ENCODE measurements at regions not wholly inside any gene's neighbourhood (a gene's known extent, or its start where the extent isn't known, plus 50 kb on each side); places are given as distances from the start of the nearest gene placed in this dataset.
A peak's percentile ranks its signal among the peaks of the same experiment; 100 is the strongest.
"Not testable (repeated sequence)": the region's sequence is repeated elsewhere in the genome, so short reads cannot be mapped to it uniquely, and the experiment has no call there.

GRCh38 chr11:128151338-128151737 is 436.0 kb downstream of the ETS1 start:
- no peak for DNase-seq

DNA sequence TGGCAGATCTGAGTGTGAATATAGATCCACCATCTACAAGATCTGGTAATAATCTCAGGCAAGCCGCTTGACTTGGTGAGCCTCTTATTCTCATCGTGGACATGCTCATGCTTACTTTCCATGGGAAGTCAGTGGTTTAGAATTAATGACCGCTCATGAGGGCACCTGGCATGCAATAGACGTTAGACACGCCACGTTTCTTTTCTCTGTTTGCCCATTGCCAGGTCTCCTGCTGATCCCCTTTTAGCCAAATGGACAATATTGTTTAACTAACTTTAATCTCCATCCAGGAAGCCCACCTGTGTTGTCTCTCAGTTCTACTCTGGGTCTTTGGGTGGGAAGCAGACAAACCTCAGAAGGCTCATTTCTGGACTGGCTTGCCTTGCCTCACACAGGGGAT is 439.1 kb downstream of the ETS1 start:
- DNase-seq = no peak

- no peak for DNase-seq
Measured at GRCh38 chr11:128146926-128147605, 440.3 kb downstream of the ETS1 start.

DNA sequence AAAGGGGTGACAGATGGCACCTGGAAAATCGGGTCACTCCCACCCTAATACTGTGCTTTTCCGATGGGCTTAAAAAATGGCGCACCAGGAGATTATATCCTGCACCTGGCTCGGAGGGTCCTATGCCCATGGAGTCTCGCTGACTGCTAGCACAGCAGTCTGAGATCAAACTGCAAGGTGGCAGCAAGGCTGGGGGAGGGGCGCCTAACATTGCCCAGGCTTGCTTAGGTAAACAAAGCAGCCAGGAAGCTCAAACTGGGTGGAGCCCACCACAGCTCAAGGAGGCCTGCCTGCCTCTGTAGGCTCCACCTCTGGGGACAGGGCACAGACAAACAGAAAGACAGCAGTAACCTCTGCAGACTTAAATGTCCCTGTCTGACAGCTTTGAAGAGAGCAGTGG is 447.1 kb downstream of the ETS1 start:
- DNase-seq = not testable (repeated sequence)

DNA sequence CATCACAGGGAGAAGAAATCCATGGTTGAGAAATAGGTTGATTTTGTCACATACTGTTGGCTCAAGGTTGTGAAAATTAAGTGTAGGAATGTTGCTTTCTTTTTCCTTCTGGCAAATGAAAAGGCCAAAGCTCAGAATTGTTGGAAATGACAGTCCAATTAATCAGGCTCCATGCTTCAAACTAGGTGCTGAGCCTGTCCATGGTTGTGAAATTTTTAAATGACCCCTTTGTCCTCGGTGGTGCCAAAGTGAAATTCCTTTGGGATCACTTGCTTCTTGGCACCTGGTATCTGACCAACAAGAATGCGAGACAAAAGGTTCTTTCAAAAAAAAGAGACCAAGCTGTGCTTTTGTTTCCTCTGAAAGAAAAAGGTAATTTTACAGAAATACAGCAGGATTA is 451.9 kb downstream of the ETS1 start:
- DNase-seq = no peak

- no peak for DNase-seq
Measured at GRCh38 chr11:128133501-128133900, 453.9 kb downstream of the ETS1 start.

- DNase-seq = no peak
Measured at GRCh38 chr11:128130052-128130451, 457.3 kb downstream of the ETS1 start.

GRCh38 chr11:128125723-128126122 is 461.6 kb downstream of the ETS1 start:
- no peak for DNase-seq

DNA sequence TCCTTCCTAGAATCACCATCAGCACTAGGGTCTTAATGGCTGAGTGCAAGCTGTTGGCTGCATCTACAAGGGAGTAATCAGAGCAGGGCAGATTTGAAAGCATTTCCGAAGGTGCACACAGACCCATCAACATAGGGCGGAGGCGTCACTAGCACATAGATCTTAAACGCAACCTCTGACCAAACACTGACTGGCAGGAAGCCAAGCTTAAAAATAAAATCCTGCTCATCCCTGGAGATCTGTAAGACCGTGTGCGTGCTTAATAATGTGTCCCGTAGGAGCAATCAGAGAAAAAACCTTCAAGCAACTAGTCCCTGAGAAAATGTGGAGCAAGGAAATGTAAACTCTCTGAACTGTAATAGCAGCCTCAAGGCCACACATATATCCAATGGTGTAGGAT is 470.5 kb downstream of the ETS1 start:
- DNase-seq = no peak

- no peak for DNase-seq
Measured at GRCh38 chr11:128116447-128116846, 470.9 kb downstream of the ETS1 start.

GRCh38 chr11:128105950-128106349 is 481.4 kb downstream of the ETS1 start:
- DNase-seq = no peak

DNA sequence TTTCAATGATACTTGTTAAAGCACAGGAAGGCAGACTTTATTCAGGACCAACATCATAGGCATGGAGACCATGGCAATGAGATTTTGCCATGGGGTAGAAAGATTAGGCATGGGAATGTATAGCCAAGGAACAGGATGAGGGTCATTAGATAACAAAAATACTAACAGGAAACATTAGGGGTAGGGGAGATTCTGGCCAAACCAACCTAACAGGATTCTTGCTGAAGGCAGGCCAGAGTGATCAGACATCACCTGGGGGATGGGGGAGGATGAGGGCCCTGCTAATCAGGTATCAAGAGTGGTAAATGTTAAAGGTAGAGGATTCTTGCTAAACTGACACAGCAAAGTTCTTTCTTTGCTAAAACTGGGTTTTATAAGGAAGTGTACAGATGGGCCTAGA is 481.8 kb downstream of the ETS1 start:
- no peak for DNase-seq

DNA sequence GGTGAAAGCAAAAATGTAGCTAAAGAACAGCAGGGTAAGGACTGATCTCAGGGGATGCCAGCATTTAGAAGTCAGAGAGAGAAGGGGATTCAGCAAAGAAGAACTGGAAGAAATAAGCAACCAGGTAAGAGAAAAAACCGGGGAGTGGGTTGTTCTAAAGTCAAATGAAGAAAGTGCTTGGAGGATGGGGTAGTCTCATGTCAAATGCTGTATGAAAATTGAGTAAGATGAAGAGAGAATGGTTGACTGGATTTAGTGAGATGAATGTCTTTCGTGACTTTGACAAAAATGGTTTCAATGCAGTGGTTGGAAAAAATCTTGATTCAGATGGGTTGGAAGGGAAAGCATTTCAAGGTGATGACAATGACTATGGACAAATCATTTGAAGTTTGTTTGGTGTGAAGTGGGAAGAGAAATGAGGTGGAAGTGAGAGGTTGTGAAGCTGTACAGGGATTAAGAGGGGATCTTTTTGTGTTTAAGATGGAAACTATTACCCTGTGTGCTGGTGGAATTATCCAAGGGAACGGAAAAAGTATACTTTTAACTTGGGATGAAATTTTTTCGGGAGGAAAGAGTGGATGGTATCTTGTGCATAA is 484.0 kb downstream of the ETS1 start:
- DNase-seq = no peak

DNA sequence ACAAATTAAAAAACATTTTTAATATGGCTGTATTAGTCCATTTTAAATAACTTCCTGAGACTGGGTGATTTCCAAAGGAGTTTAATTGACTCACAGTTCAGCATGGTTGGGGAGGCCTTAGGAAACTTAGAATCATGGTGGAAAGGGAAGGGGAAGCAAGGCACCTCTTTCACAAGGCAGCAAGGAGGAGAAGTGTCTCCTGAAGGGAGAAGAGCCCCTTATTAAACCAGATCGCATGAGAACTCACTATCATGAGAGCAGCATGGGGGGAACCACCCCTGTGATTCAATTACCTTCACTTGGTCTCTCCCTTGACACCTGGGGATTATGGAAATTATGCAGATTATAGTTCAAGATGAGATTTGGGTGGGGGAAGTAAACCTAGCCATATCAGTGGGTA is 488.6 kb downstream of the ETS1 start:
- no peak for DNase-seq

DNA sequence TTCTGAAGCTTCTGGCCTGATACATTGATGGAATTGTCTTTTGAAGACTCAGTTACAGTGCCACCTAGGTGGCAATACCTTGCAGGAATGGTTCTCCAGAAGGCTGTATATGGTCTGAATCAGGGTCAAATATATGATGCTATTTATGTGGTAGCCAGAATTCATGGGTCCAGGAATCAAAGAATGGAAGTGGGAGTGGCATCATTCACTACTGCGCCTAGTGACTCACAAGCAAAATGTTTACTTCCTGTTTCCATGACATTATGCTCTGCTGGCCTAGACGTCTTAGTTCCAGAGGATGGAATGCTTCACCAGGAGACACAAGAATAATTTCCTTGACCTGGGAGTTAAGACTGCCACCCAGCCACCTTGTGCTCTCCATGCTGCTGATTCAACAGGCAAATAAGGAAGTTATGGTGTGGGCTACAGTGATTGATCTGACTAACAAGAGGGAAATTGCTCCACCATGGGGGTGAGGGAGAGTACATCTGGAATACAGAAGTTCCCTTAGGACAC is 491.8 kb downstream of the ETS1 start:
- DNase-seq = peak; percentile 39

- DNase-seq = no peak
Measured at GRCh38 chr11:128093689-128094088, 493.7 kb downstream of the ETS1 start.

- no peak for DNase-seq
Measured at GRCh38 chr11:128089962-128090361, 497.4 kb downstream of the ETS1 start.

DNA sequence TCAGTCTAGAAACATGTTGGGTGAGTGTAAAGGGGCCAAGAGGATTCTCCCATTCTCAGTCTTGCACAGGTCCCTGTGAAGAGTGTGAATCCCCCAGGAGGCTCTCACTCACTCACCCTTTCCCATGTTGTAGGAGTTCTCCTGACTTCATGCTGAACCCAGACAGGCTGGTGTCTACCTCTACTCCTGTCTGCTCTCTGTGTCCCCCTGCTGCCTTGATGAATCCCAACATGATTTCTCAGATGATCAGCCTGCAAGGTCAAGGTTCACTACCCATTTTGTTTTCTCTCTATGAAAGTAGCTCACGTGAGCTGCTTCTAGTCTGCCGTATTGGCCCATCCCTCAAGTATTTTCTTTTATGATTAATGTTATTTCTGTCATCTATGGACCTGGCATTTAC is 500.6 kb downstream of the ETS1 start:
- no peak for DNase-seq

DNA sequence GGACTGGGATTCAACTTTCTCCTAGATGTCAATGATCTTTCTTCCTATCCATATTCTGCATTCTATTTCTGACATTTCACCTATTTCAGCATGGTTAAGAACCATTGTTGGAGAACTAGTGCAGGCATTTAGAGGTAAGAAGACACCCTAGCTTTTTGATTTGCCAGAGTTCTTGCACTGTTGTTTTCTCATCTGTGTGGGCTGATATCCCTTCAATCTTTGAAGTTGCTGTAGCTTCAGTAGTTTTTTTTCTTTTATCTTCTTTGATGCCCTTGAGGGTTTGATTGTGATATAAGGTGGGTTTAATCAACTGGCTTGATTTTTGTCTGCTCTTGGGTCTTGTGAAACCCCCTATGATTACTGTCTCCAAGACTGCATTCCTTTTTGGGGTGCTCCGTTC is 502.1 kb downstream of the ETS1 start:
- no peak for DNase-seq

- no peak for DNase-seq
Measured at GRCh38 chr11:128082574-128082973, 504.8 kb downstream of the ETS1 start.

- no peak for DNase-seq
Measured at GRCh38 chr11:128069665-128070064, 517.7 kb downstream of the ETS1 start.

DNA sequence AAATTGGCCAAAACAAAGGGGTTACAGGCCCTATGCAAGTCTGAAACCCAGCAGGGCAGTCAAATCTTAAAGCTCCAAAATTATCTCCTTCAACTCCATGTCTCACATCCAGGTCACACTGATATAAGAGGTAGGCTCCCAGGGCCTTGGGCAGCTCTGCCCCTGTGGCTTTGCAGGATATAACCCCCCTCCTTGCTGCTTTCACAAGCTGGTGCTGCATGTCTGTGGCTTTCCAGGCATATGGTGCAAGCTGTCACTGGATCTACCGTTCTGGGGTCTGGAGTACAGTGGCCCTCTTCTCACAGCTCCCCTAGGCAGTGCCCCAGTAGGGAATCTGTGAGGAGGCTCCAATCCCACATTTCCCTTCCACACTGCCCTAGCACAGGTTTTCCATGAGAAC is 519.6 kb downstream of the ETS1 start:
- no peak for DNase-seq

DNA sequence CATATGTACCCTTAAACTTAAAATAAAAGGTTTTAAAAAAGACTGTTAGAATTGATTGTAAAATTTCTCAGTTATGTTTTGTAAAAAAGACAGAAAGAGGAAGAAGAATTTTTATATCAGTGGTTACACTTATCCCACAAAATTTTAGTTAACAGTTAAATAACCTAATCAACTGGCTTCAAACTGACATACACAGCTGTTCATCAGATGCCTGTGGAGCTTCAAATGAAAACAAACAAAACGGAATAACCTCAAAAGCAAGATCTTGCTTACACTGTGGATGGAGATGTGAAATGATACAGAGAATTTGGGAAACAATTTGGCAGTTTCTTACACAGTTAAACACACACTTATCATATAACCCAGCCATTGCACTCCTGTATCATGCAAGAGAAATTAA is 521.0 kb downstream of the ETS1 start:
- DNase-seq = peak; percentile 35

DNA sequence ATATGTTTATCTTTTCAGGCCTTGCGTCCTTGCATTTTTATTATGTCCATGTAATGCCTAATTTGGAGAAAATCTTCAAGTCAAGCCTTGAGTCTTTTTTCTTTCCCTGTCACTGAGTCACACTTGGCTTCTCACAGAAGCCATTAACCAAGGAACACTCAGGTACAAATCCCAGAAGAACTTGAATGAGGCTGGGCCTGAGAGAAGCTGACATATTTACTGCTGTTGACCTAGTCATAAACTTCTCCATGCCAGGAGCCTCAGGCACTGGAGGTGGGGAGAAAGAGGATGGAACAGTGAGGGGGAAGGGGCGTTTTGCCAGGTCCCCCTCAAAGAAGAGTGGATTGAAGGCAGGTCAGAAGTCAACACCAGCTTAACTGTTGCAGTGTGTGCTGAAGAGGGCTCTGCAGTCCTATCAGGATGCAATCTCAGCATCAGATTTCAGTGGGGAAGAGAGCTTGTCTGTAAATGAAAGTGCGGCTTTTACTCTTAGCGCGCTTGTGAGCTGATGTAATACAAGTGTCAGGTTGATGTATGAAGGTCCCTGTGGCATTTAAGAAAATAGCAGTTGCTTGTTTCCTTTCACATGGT is 526.0 kb downstream of the ETS1 start:
- DNase-seq = no peak

Data from MV-4-11 (cell line).